ENCODE measurements at regions not wholly inside any gene's neighbourhood (a gene's known extent, or its start where the extent isn't known, plus 50 kb on each side); places are given as distances from the start of the nearest gene placed in this dataset.

GRCh38 chr2:188209218-188209617 is 82.5 kb upstream of the GULP1 start:
- no peak for DNase-seq (ENCODE audit: low read depth, low spot score)
- H3K36me3 ChIP-seq (ENCODE audit: insufficient read depth, insufficient read length, low read length): no peaks in the 10 kb centered on the region

GRCh38 chr2:188217264-188217663 is 74.4 kb upstream of the GULP1 start:
- H3K9me3 ChIP-seq (ENCODE audit: insufficient read depth, low read length): no peaks in the 10 kb centered on the region
- H3K9ac ChIP-seq (ENCODE audit: insufficient read length, low read depth): no peak overlapping the region
- H3K4me3 ChIP-seq (ENCODE audit: insufficient read length, low read depth): no peak overlapping the region
- H3K36me3 ChIP-seq (ENCODE audit: insufficient read depth, insufficient read length, low read length): no peaks in the 10 kb centered on the region
- DNase-seq (ENCODE audit: low read depth, low spot score): no peak
- TF ChIP-seq ZNF274 (IDR thresholded peaks at IDR 0.05; ENCODE audit: low read depth, low read length) (no peak), SUZ12 (IDR thresholded peaks at IDR 0.05; ENCODE audit: extremely low read depth, insufficient read depth, insufficient read length) (no peak), YY1 (IDR thresholded peaks at IDR 0.05; ENCODE audit: insufficient read depth, insufficient read length) (no peak)
- no peaks in the 10 kb centered on the region for H3K4me1 ChIP-seq (ENCODE audit: insufficient read depth, insufficient read length)
- no peaks in the 10 kb centered on the region for H3K27me3 ChIP-seq (ENCODE audit: insufficient read depth, insufficient read length)

More at GRCh38 chr2:188209218-188209617, 82.5 kb upstream of the GULP1 start:
- H3K4me1 ChIP-seq (ENCODE audit: insufficient read depth, insufficient read length): no peaks in the 10 kb centered on the region
- no peak overlapping the region for H3K9ac ChIP-seq (ENCODE audit: insufficient read length, low read depth)
- no peaks in the 10 kb centered on the region for H3K9me3 ChIP-seq (ENCODE audit: insufficient read depth, low read length)
- no peak for TF ChIP-seq SUZ12 (IDR thresholded peaks at IDR 0.05; ENCODE audit: extremely low read depth, insufficient read depth, insufficient read length)
- no peak for TF ChIP-seq YY1 (IDR thresholded peaks at IDR 0.05; ENCODE audit: insufficient read depth, insufficient read length)
- TF ChIP-seq ZNF274 (IDR thresholded peaks at IDR 0.05; ENCODE audit: low read depth, low read length): no peak
- no peaks in the 10 kb centered on the region for H3K27me3 ChIP-seq (ENCODE audit: insufficient read depth, insufficient read length)
- H3K4me3 ChIP-seq (ENCODE audit: insufficient read length, low read depth): no peak overlapping the region

GRCh38 chr2:188219541-188219940 is 72.1 kb upstream of the GULP1 start:
- no peak overlapping the region for H3K4me3 ChIP-seq (ENCODE audit: insufficient read length, low read depth)
- H3K36me3 ChIP-seq (ENCODE audit: insufficient read depth, insufficient read length, low read length): no peaks in the 10 kb centered on the region
- H3K4me1 ChIP-seq (ENCODE audit: insufficient read depth, insufficient read length): no peaks in the 10 kb centered on the region
- H3K9me3 ChIP-seq (ENCODE audit: insufficient read depth, low read length): no peaks in the 10 kb centered on the region
- H3K9ac ChIP-seq (ENCODE audit: insufficient read length, low read depth): no peak overlapping the region
- TF ChIP-seq ZNF274 (IDR thresholded peaks at IDR 0.05; ENCODE audit: low read depth, low read length) (no peak), SUZ12 (IDR thresholded peaks at IDR 0.05; ENCODE audit: extremely low read depth, insufficient read depth, insufficient read length) (no peak), YY1 (IDR thresholded peaks at IDR 0.05; ENCODE audit: insufficient read depth, insufficient read length) (no peak)
- DNase-seq (ENCODE audit: low read depth, low spot score): no peak
- H3K27me3 ChIP-seq (ENCODE audit: insufficient read depth, insufficient read length): no peaks in the 10 kb centered on the region

- Histone ChIP-seq H3K4me3 (ENCODE audit: insufficient read length, low read depth) (no peak overlapping the region), H3K36me3 (ENCODE audit: insufficient read depth, insufficient read length, low read length) (no peaks in the 10 kb centered on the region), H3K27me3 (ENCODE audit: insufficient read depth, insufficient read length) (no peaks in the 10 kb centered on the region), H3K4me1 (ENCODE audit: insufficient read depth, insufficient read length) (no peaks in the 10 kb centered on the region), H3K9me3 (ENCODE audit: insufficient read depth, low read length) (no peaks in the 10 kb centered on the region), H3K9ac (ENCODE audit: insufficient read length, low read depth) (no peak overlapping the region)
- DNase-seq (ENCODE audit: low read depth, low spot score): no peak
- TF ChIP-seq ZNF274 (IDR thresholded peaks at IDR 0.05; ENCODE audit: low read depth, low read length) (no peak), YY1 (IDR thresholded peaks at IDR 0.05; ENCODE audit: insufficient read depth, insufficient read length) (no peak), SUZ12 (IDR thresholded peaks at IDR 0.05; ENCODE audit: extremely low read depth, insufficient read depth, insufficient read length) (no peak)
Observed at GRCh38 chr2:188220535-188220934, 71.1 kb upstream of the GULP1 start.

- H3K9me3 ChIP-seq (ENCODE audit: insufficient read depth, low read length): no peaks in the 10 kb centered on the region
- no peak for TF ChIP-seq YY1 (IDR thresholded peaks at IDR 0.05; ENCODE audit: insufficient read depth, insufficient read length)
- H3K4me3 ChIP-seq (ENCODE audit: insufficient read length, low read depth): no peak overlapping the region
Observed at GRCh38 chr2:188227713-188228112, 64.0 kb upstream of the GULP1 start.

GRCh38 chr2:188235364-188235763 is 56.3 kb upstream of the GULP1 start:
- no peaks in the 10 kb centered on the region for H3K4me1 ChIP-seq (ENCODE audit: insufficient read depth, insufficient read length)
- DNase-seq (ENCODE audit: low read depth, low spot score): no peak
- H3K36me3 ChIP-seq (ENCODE audit: insufficient read depth, insufficient read length, low read length): no peaks in the 10 kb centered on the region
- H3K9ac ChIP-seq (ENCODE audit: insufficient read length, low read depth): no peak overlapping the region
- peaks cover 16% of the 10 kb centered on the region for H3K9me3 ChIP-seq (ENCODE audit: insufficient read depth, low read length)
- no peak for TF ChIP-seq ZNF274 (IDR thresholded peaks at IDR 0.05; ENCODE audit: low read depth, low read length)
- TF ChIP-seq YY1 (IDR thresholded peaks at IDR 0.05; ENCODE audit: insufficient read depth, insufficient read length): no peak
- no peak for TF ChIP-seq SUZ12 (IDR thresholded peaks at IDR 0.05; ENCODE audit: extremely low read depth, insufficient read depth, insufficient read length)
- no peaks in the 10 kb centered on the region for H3K27me3 ChIP-seq (ENCODE audit: insufficient read depth, insufficient read length)
- no peak overlapping the region for H3K4me3 ChIP-seq (ENCODE audit: insufficient read length, low read depth)

More at GRCh38 chr2:188227713-188228112, 64.0 kb upstream of the GULP1 start:
- Histone ChIP-seq H3K36me3 (ENCODE audit: insufficient read depth, insufficient read length, low read length) (no peaks in the 10 kb centered on the region), H3K4me1 (ENCODE audit: insufficient read depth, insufficient read length) (no peaks in the 10 kb centered on the region), H3K27me3 (ENCODE audit: insufficient read depth, insufficient read length) (no peaks in the 10 kb centered on the region), H3K9ac (ENCODE audit: insufficient read length, low read depth) (no peak overlapping the region)
- no peak for DNase-seq (ENCODE audit: low read depth, low spot score)

GRCh38 chr2:188238386-188238785 is 53.3 kb upstream of the GULP1 start:
- DNase-seq (ENCODE audit: low read depth, low spot score): no peak
- no peak overlapping the region for H3K4me3 ChIP-seq (ENCODE audit: insufficient read length, low read depth)
- no peak overlapping the region for H3K9ac ChIP-seq (ENCODE audit: insufficient read length, low read depth)
- TF ChIP-seq SUZ12 (IDR thresholded peaks at IDR 0.05; ENCODE audit: extremely low read depth, insufficient read depth, insufficient read length) (no peak), ZNF274 (IDR thresholded peaks at IDR 0.05; ENCODE audit: low read depth, low read length) (no peak), YY1 (IDR thresholded peaks at IDR 0.05; ENCODE audit: insufficient read depth, insufficient read length) (no peak)
- no peaks in the 10 kb centered on the region for H3K4me1 ChIP-seq (ENCODE audit: insufficient read depth, insufficient read length)
- H3K27me3 ChIP-seq (ENCODE audit: insufficient read depth, insufficient read length): no peaks in the 10 kb centered on the region
- peaks cover 16% of the 10 kb centered on the region for H3K9me3 ChIP-seq (ENCODE audit: insufficient read depth, low read length)
- H3K36me3 ChIP-seq (ENCODE audit: insufficient read depth, insufficient read length, low read length): no peaks in the 10 kb centered on the region
